ENCODE measurements at regions not wholly inside any gene's neighbourhood (a gene's known extent, or its start where the extent isn't known, plus 50 kb on each side); places are given as distances from the start of the nearest gene placed in this dataset.

DNA sequence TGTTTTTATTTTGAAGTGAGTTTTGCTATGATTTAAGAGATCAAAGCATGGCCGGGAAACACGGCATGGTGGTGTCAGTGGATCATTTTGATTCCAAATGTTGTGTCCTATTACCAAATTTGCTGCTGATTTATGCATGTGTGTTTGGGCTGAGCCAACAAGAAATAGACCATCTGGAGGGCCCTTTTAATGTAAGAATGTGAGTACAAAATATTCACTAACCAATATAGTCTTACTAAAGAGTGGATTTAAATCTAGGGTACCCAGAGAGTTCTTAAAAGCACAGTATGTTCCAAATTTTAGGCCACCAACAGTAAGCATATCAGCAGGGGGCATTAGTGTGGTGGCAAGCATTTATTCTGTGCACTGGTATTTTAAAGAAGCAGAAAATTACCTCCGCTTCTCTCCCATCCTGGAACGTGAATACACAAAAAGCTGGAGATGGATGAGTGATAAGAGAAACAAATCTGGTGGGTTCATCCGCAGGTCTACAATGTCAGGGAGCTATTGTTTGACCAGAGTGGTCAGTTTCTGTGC is 444.4 kb upstream of the IGFBP7 start:
- no peak for DNase-seq

DNA sequence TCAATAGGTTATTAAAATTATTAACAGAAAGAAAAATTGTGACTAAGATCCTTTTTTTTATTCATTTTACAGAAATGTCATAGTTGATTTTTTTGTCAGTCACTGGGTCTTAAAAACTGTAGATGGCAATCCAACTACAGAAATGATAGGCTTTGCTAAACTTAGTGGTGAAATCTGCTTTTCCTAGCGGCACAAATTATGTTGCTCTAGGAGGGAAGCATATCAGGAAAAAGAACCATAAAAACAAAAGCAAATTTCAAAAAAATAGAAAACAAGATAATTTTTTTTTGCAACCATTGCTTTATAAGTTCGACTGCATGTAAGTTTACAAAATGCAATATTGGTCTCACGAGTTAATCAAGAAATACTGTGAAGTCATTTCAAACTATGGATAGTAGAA is 443.5 kb upstream of the IGFBP7 start:
- DNase-seq, result no peak

- DNase-seq, result no peak
Observed at GRCh38 chr4:57550198-57550597, 440.0 kb upstream of the IGFBP7 start.

- DNase-seq, result no peak
Observed at GRCh38 chr4:57548856-57549255, 438.7 kb upstream of the IGFBP7 start.

- DNase-seq, result no peak
Observed at GRCh38 chr4:57544811-57545654, 434.8 kb upstream of the IGFBP7 start.

DNA sequence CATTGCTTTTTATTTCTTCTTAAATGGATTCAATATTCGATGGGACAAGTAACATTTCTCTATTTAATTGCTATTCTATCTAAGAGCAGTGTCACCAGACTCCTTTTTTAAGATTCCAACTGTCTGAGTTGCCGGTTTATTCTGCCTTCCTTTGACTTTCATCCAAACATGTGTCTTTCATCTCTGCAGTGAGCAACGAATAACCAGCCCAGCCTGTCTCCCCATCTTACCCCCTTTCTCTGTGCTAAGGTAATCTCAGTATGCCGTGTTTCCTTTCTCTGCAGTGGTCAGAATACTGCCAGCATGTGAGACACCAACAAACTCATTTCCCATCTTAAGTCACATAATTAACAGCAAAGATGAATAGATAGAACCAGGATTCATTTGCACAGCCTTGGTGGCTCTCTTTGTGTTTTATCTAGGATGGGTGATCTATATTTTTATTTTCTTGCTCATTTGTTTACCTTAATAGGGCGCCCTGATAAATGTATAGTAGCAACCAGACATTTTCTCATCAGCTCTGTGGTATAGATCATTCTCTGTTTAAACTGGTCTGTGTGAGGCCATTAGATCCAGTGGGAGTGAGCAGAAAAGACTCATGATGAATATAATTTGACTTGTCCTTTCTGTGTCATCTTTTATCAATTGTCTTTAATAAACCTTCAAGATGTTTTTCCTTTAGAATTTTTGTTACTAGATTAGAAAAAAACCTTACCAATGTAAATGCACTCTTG is 394.8 kb upstream of the IGFBP7 start:
- DNase-seq, result no peak

DNA sequence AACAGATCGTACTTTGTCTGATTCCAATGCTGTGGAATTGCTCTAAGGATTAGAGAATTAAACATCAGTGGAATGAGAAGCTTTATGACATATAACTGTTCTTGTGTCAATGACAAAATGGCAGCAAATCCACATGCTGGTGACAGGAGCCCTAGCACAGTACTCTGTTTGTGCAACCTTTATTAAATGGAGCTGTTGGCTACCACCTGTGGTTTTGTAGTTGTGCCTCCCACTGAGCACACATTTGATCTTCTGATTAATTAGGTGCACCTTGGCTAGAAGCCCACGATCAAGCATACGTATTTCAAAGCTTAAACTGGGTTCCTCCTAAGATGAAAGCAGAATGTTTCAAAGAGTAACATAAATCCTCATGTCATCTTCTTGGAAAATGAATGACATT is 394.0 kb upstream of the IGFBP7 start:
- DNase-seq, result no peak

DNA sequence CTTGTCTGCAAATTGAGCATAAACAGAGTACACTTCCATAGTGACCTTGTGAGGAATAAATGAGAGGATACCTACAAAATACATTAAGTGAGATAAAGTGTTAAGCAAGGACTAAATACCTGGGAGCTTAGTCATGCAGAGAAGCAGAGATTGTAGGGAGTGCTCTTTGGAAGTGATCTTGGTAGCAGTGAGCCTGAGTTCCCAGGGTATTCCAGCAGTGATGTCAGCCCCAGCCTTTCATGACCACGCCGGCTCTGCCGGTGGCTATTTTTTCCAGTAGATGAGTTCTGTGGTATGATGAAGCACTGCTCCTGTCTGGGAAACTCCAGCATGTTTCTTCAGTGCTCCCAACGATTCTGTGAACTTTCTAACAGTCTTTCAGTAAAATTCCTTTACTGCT is 391.5 kb upstream of the IGFBP7 start:
- DNase-seq, result no peak

GRCh38 chr4:57499786-57500185 is 389.6 kb upstream of the IGFBP7 start:
- DNase-seq, result no peak

- no peak for DNase-seq
Observed at GRCh38 chr4:57498251-57498650, 388.1 kb upstream of the IGFBP7 start.

GRCh38 chr4:57496697-57497471 is 386.7 kb upstream of the IGFBP7 start:
- DNase-seq, result no peak

DNA sequence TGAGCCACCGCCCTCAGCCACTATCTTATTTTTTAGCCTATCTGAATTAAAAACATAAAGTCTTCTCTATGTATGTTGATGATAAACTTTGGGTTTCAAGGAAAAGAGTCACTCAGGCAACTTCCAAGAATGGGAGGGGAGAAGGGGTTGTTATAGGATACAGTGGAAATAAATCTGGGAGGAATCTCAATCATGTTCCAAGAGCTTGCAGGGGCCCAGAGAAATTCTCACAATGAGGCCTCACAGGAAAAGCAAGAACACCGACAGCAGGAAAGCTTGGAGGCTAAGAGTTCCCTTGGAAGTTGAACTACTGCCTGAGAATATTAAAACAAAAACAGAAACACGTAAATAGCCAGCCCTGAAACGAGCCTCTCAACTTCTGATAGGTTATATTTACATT is 384.6 kb upstream of the IGFBP7 start:
- no peak for DNase-seq

- DNase-seq, result no peak
Observed at GRCh38 chr4:57492251-57492878, 382.2 kb upstream of the IGFBP7 start.

GRCh38 chr4:57491388-57491787 is 381.2 kb upstream of the IGFBP7 start:
- DNase-seq, result no peak

DNA sequence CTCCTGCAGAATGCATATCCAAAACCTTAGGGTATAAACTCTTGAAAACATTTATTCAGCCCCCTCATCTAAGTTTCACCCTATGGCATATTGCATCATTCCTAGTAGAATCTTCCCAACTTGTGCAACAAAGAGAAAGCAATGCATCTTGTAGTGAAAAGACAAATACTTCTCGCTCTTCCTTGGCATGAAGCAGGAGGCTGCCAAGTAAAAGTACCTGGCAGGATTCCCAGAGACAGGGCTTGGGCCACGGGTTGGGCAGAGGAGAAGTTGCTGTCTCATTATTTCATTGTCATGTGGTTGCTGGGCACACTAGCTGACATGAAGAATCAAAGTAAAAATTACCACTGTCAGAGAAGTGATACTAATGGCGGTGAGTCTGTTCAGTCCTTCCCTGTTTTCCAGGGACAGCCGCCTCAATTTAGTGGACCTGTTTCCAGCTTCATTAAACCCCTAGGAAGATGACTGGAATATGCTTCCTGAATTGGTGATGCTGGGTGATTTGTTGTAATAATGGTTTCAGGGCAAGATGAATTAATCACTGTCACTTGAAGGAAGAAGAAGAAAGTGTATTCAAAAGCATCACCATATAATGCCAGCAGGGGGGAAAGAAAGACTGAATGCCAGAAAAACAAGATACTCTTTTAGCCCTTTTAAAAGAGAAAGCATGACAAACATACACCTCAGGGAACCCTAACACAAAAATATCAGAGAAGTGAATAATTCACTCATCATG is 380.5 kb upstream of the IGFBP7 start:
- DNase-seq, result no peak

DNA sequence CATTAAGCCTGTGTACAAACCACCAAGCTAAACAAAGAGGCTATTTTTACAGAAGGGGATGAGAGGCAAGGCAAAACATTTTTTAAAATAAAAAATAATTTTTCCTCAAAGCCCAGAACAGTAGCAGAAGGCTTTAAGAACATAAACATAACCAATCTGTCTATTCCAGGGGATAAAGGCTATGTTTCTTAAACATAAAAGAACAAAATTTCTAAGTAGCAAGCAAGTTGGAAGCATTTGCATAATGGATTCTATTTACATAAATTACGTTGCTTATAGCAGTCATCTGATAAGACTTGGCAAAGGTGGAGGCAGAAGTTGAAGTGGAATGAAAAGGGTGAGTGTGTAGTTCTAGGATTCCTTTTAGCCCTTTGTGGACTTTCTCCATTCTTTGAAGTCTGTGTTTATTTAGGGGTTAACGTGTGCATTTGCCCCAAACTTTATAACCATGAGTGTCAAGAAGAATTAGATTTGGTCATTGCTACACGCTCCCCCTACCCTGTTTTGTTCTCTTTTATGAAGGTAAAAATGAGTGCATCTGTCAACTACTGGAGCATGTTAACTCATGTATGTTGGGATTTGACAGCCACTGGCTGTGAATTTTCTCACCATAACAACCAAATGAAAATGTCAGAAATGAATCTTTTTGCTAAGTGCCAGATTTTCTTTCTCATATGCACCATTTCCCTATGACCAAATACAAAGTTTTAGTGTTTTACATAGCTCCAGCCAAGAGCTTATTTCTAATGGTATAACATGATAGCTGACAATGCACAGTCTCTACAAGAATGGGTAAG is 378.4 kb upstream of the IGFBP7 start:
- DNase-seq, result no peak

DNA sequence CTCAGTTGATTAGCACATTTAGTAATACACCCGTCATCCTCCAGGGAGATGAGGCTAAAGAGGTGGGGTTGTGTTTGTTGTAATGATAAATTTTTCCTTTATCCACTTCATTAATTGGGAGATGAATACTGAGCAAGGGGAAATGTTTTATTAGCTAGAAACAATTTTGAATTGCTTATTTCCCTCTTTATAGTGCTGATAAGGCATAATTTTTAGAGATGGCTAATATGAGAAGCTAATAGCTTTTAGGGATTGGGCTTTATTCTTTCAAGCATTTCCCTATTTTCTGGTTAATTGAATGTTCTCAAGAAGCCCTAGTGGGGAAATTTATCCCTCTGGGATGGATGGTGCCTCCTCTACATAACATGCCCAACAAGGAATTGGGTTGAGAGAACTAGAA is 365.2 kb upstream of the IGFBP7 start:
- no peak for DNase-seq

DNA sequence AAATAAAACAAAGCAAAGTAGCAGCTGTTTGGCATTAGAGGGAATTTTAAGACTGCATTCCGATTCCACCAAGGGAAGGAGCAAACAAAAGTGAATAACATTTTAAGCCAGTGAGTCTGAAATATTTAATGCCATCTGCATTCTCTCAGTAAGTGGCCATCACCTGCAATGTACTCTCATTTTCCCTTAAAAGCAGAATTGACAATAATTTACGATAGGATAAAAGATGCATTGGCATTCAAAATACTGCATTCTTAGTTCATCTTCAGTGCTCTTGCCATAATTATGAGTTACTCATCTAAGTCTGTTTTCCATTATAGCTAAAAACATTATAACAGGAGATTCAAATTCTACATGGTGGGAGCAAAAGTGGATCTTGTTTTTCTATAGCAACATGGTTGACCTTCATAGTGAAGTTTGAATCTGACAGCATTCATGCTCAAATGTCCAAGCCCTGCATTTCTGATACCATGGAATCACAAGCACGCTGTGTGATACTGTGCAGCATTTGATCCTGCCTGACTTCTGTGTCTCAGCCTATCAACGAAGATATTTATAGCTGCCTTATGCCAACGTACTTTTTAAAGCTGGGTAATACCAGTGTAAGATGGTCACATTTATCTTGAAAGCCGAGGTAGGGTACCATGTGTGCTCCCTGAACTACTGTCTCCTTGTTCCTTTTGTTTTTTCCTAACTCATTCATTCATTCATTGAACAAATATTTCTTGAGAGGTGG is 355.3 kb upstream of the IGFBP7 start:
- no peak for DNase-seq

DNA sequence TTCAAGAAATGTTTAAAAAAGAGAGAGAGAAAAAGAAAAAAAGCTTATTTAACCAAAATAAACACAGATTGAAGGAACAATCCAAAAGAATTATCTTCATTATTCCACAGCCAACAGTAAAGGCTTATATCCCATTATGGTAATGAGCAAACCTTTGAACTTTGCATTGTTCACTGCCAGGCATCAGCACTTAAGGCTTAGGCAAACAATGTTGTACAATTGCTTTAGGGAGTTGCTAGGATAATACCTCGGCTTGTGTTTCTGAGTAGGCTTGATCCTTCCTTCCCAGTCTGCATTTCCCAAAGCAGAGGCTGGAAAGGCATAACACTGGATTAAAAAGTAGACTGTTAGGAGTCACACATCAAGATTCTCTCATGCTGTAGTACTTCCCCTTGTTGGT is 352.7 kb upstream of the IGFBP7 start:
- DNase-seq, result no peak

GRCh38 chr4:57460967-57461366 is 350.8 kb upstream of the IGFBP7 start:
- no peak for DNase-seq

Data from dermis blood vessel endothelial cell (primary cell).